Mesendoderm (in vitro differentiated cells): ENCODE measurements at regions not wholly inside any gene's neighbourhood (a gene's known extent, or its start where the extent isn't known, plus 50 kb on each side); places are given as distances from the start of the nearest gene placed in this dataset.
"Not testable (repeated sequence)": the region's sequence is repeated elsewhere in the genome, so short reads cannot be mapped to it uniquely, and the experiment has no call there.

Experiments
- DNase-seq: peaks from one replicate; pipeline ENCODE4 v3.0.0; 2013
- H2AK5ac ChIP-seq: 2 replicates; pipeline ENCODE4 v1.6.1; 2013; ENCODE audit warnings: low read length, inconsistent platforms
- H2BK120ac ChIP-seq: 2 replicates; pipeline ENCODE4 v1.6.1; 2013; ENCODE audit warnings: low read depth, mild to moderate bottlenecking, low read length, moderate library complexity, mixed read lengths
- H2BK15ac ChIP-seq: replicated peaks from 2 replicates; pipeline ENCODE4 v1.6.1; 2013; ENCODE audit warnings: low read depth, mild to moderate bottlenecking, moderate library complexity
- H2BK5ac ChIP-seq: 2 replicates; pipeline ENCODE4 v1.6.1; 2013; ENCODE audit warnings: low read length, inconsistent platforms
- H3K18ac ChIP-seq: 2 replicates; pipeline ENCODE4 v1.6.1; 2013; ENCODE audit warnings: mild to moderate bottlenecking, low read length, mixed read lengths
- H3K23ac ChIP-seq: one replicate; pipeline ENCODE4 v1.6.1; 2013; ENCODE audit warnings: low read length
- H3K27ac ChIP-seq: 2 replicates; pipeline ENCODE4 v1.5.1; 2013; ENCODE audit warnings: low read depth, mild to moderate bottlenecking, inconsistent platforms, low read length, moderate library complexity
- H3K27me3 ChIP-seq: 2 replicates; pipeline ENCODE4 v1.6.1; 2013; ENCODE audit warnings: low read length, control low read depth, mild to moderate bottlenecking, inconsistent platforms; ENCODE audit not compliant: insufficient read depth, poor library complexity
- H3K36me3 ChIP-seq: 2 replicates; pipeline ENCODE4 v1.6.1; 2013; ENCODE audit warnings: low read length, inconsistent platforms; ENCODE audit not compliant: control insufficient read depth, insufficient read depth
- H3K4ac ChIP-seq: one replicate; pipeline ENCODE4 v1.6.1; 2013; ENCODE audit warnings: low read depth, mild to moderate bottlenecking, low read length, moderate library complexity
- H3K4me1 ChIP-seq: 2 replicates; pipeline ENCODE4 v1.6.1; 2013; ENCODE audit warnings: low read depth, low read length, inconsistent platforms; ENCODE audit not compliant: control insufficient read depth
- H3K4me2 ChIP-seq: 2 replicates; pipeline ENCODE4 v1.6.1; 2013; ENCODE audit warnings: low read length
- H3K4me3 ChIP-seq: 2 replicates; pipeline ENCODE4 v1.5.1; 2013; ENCODE audit warnings: mild to moderate bottlenecking, low read length
- H3K56ac ChIP-seq: one replicate; pipeline ENCODE4 v1.6.1; 2013; ENCODE audit warnings: low read length
- H3K79me1 ChIP-seq: 2 replicates; pipeline ENCODE4 v1.6.1; 2013; ENCODE audit warnings: low read length, inconsistent platforms
- H3K79me2 ChIP-seq: 2 replicates; pipeline ENCODE4 v1.6.1; 2013; ENCODE audit warnings: mild to moderate bottlenecking, low read length; ENCODE audit not compliant: control insufficient read depth, insufficient read depth
- H3K9ac ChIP-seq: 2 replicates; pipeline ENCODE4 v1.6.1; 2013; ENCODE audit warnings: low read length, inconsistent platforms
- H4K5ac ChIP-seq: one replicate; pipeline ENCODE4 v1.6.1; 2013; ENCODE audit warnings: low read length
- H4K8ac ChIP-seq: one replicate; pipeline ENCODE4 v1.6.1; 2013; ENCODE audit warnings: low read depth, mild to moderate bottlenecking, control low read depth, low read length, moderate library complexity
- WGBS: extraction: QIAGEN DNeasy Blood & Tissue Kit; methylation state at CpG from one replicate; pipeline ENCODE4 v1.1.7; 2013; ENCODE audit warnings: low lambda C conversion rate, missing lambda C conversion rate; ENCODE audit not compliant: insufficient coverage; ENCODE audit errors: extremely low coverage; 5-methylcytosine and 5-hydroxymethylcytosine counted together

- H3K23ac ChIP-seq, result no peak overlapping the region
- no peaks in the 10 kb centered on the region for H3K36me3 ChIP-seq
- no peak overlapping the region for H4K8ac ChIP-seq
- no peak overlapping the region for H3K4ac ChIP-seq
- no peak overlapping the region for H3K9ac ChIP-seq
- DNase-seq, result peak; percentile 40
- no peak overlapping the region for H3K4me3 ChIP-seq
- H2BK120ac ChIP-seq, result no peak overlapping the region
- H4K5ac ChIP-seq, result no peak overlapping the region
- H3K27me3 ChIP-seq, result no peaks in the 10 kb centered on the region
- H3K4me1 ChIP-seq, result no peaks in the 10 kb centered on the region
- no peaks in the 10 kb centered on the region for H3K79me1 ChIP-seq
- H3K4me2 ChIP-seq, result no peak overlapping the region
- H2BK5ac ChIP-seq, result no peak overlapping the region
- H3K27ac ChIP-seq, result no peak overlapping the region
- no peak overlapping the region for H2AK5ac ChIP-seq
- H3K79me2 ChIP-seq, result no peaks in the 10 kb centered on the region
- H3K56ac ChIP-seq, result no peak overlapping the region
- no peak overlapping the region for H3K18ac ChIP-seq
- no peak overlapping the region for H2BK15ac ChIP-seq
- 100% methylated on average over 1 of the region's 1 CpG for WGBS
Observed at GRCh38 chr7:81846398-81846797, 76.6 kb upstream of the HGF start.

DNA sequence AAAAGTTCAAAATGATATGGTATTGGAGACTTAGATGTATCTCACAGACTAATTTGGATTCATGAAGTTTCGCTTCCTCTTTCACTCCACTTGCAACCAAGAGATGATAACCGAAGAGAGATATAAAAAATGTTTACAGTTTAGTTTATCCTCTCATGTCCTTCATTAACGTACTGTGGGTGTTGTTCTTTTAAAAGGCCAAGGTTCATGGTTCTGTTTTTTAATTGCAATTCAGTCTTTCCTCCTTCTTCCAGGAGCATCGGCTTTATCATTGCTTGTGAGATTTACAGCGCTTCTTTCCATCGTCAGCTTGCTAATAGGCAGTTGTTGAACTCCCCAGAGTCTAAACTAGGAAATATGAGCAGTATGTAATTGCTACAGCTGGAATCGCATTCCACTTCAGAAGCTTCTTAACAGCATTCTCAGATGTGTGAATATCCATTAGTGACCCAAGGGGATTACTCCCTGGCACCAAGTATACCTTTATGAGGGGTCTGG, 75.9 kb upstream of the HGF start:
- Histone ChIP-seq H3K23ac (no peak overlapping the region), H2BK5ac (no peak overlapping the region), H3K9ac (no peak overlapping the region), H3K4me1 (no peaks in the 10 kb centered on the region), H3K56ac (no peak overlapping the region), H4K8ac (no peak overlapping the region), H3K79me1 (no peaks in the 10 kb centered on the region), H3K4me2 (no peak overlapping the region), H3K36me3 (no peaks in the 10 kb centered on the region), H3K27ac (no peak overlapping the region), H2BK120ac (no peak overlapping the region), H3K27me3 (no peaks in the 10 kb centered on the region), H3K18ac (no peak overlapping the region), H3K79me2 (no peaks in the 10 kb centered on the region), H3K4ac (no peak overlapping the region), H3K4me3 (no peak overlapping the region), H2AK5ac (no peak overlapping the region), H4K5ac (no peak overlapping the region), H2BK15ac (no peak overlapping the region)
- DNase-seq, result peak; percentile 44
- no CpG with 5 or more reads among the region's 7 CpGs for WGBS

- not testable (repeated sequence) for H3K27ac ChIP-seq, H4K5ac ChIP-seq, H2BK120ac ChIP-seq, H4K8ac ChIP-seq, H3K36me3 ChIP-seq, H3K4ac ChIP-seq, H3K9ac ChIP-seq, H3K4me3 ChIP-seq, H3K18ac ChIP-seq, H3K4me1 ChIP-seq, H3K27me3 ChIP-seq, H2BK15ac ChIP-seq, H3K56ac ChIP-seq, H2AK5ac ChIP-seq, H3K23ac ChIP-seq, H3K79me1 ChIP-seq, H2BK5ac ChIP-seq, DNase-seq, H3K79me2 ChIP-seq, H3K4me2 ChIP-seq
- WGBS, result no CpG with 5 or more reads among the region's 2 CpGs
Observed at GRCh38 chr7:81843657-81844056, 73.8 kb upstream of the HGF start.

- no peak overlapping the region for H3K18ac ChIP-seq
- no peak overlapping the region for H2BK15ac ChIP-seq
- H3K56ac ChIP-seq, result no peak overlapping the region
- no peaks in the 10 kb centered on the region for H3K79me2 ChIP-seq
- no peak overlapping the region for H2BK5ac ChIP-seq
- H2AK5ac ChIP-seq, result no peak overlapping the region
- H2BK120ac ChIP-seq, result no peak overlapping the region
- H3K4me3 ChIP-seq, result no peak overlapping the region
- H3K27ac ChIP-seq, result no peak overlapping the region
- no peak overlapping the region for H3K23ac ChIP-seq
- WGBS, result no CpG with 5 or more reads among the region's 2 CpGs
- H3K4me1 ChIP-seq, result no peaks in the 10 kb centered on the region
- H3K4me2 ChIP-seq, result no peak overlapping the region
- no peak overlapping the region for H3K9ac ChIP-seq
- H3K27me3 ChIP-seq, result no peaks in the 10 kb centered on the region
- H4K8ac ChIP-seq, result no peak overlapping the region
- no peak overlapping the region for H4K5ac ChIP-seq
- DNase-seq, result no peak
- H3K79me1 ChIP-seq, result no peaks in the 10 kb centered on the region
- H3K4ac ChIP-seq, result no peak overlapping the region
- no peaks in the 10 kb centered on the region for H3K36me3 ChIP-seq
Observed at GRCh38 chr7:81842361-81842760, 72.5 kb upstream of the HGF start.

DNA sequence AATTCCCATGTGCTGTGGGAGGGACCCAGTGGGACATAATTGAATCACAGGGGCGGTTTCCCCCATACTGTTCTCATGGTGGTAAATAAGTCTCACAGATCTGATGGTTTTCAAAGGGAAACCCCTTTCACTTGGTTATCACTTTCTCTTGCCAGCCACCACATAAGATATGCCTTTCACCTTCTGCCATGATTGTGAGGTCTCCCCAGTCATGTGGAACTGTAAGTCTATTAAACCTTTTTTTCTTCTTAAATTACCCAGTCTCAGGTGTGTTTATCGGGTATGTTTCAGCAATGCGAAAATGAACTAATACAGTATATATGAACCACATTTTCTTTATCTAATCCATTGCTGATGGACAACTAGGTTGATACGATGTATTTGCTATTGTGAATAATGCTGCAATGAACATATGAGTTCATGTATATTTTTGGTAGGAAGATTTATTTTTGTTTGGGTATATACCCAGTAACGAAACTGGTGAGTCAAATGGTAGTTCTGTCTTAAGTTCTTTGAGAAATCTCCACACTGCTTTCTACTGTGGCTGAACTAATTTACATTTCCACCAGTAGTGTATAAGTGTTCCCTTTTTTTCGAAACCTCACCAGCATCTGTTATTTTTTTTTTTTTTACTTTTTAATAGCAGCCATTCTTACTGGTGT, 70.0 kb upstream of the HGF start:
- Histone ChIP-seq H3K27ac (no peak overlapping the region), H4K8ac (no peak overlapping the region), H3K4me1 (no peaks in the 10 kb centered on the region), H2BK120ac (no peak overlapping the region), H3K4me2 (no peak overlapping the region), H3K4me3 (no peak overlapping the region), H3K56ac (no peak overlapping the region), H3K18ac (no peak overlapping the region), H3K9ac (no peak overlapping the region), H3K4ac (no peak overlapping the region), H2AK5ac (no peak overlapping the region), H3K79me1 (no peaks in the 10 kb centered on the region), H2BK5ac (no peak overlapping the region), H3K23ac (no peak overlapping the region), H3K36me3 (no peaks in the 10 kb centered on the region), H3K27me3 (no peaks in the 10 kb centered on the region), H3K79me2 (no peaks in the 10 kb centered on the region), H4K5ac (no peak overlapping the region), H2BK15ac (no peak overlapping the region)
- DNase-seq, result no peak
- no CpG with 5 or more reads among the region's 6 CpGs for WGBS

DNA sequence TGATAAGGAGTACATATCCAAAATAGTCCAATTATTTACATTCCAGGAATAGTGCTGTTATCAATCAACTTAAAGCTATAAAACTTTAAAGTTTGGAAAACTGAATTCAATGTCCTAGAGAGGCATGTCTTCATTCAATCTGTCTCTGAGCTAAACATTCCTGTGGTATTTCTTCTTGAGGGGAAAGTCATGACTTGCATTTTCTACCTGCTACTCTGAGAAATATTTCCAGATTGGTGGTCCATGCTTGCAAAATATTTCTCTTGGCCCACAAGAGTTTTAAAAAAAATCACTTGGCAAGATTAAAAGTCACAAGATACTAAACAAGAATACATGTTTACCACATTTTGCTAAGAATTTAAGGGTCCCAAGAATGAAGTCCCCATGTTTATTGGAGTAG, 63.6 kb upstream of the HGF start:
- H3K79me2 ChIP-seq, result no peaks in the 10 kb centered on the region
- H3K4me2 ChIP-seq, result no peak overlapping the region
- H3K36me3 ChIP-seq, result no peaks in the 10 kb centered on the region
- no peak overlapping the region for H2BK5ac ChIP-seq
- no peak for DNase-seq
- H3K56ac ChIP-seq, result no peak overlapping the region
- no peak overlapping the region for H2BK15ac ChIP-seq
- H3K23ac ChIP-seq, result no peak overlapping the region
- no peak overlapping the region for H3K9ac ChIP-seq
- H2BK120ac ChIP-seq, result no peak overlapping the region
- no peak overlapping the region for H4K5ac ChIP-seq
- H3K27me3 ChIP-seq, result no peaks in the 10 kb centered on the region
- no peak overlapping the region for H3K27ac ChIP-seq
- H3K4me1 ChIP-seq, result no peaks in the 10 kb centered on the region
- no peak overlapping the region for H3K4me3 ChIP-seq
- no peak overlapping the region for H4K8ac ChIP-seq
- no peaks in the 10 kb centered on the region for H3K79me1 ChIP-seq
- no peak overlapping the region for H2AK5ac ChIP-seq
- H3K4ac ChIP-seq, result no peak overlapping the region
- no peak overlapping the region for H3K18ac ChIP-seq
